Parathyroid adenoma (tissue), 2 donors: ENCODE measurements at regions not wholly inside any gene's neighbourhood (a gene's known extent, or its start where the extent isn't known, plus 50 kb on each side); places are given as distances from the start of the nearest gene placed in this dataset.

Source experiments
- H2AFZ ChIP-seq: fragments of 300-600 bp; sonication (generic); one replicate; pipeline ENCODE4 v1.7.0; 2017; ENCODE audit warnings: antibody characterized with exemption, mild to moderate bottlenecking
- H3K27ac ChIP-seq: fragments of 300-600 bp; sonication (generic); one replicate; pipeline ENCODE4 v1.7.0; 2017
- H3K27me3 ChIP-seq: fragments of 300-600 bp; sonication (generic); one replicate; pipeline ENCODE4 v1.7.0; 2017; ENCODE audit warnings: low read length; ENCODE audit not compliant: control insufficient read depth, insufficient read depth
- H3K36me3 ChIP-seq: fragments of 300-600 bp; sonication (generic); one replicate; pipeline ENCODE4 v1.7.0; 2017; ENCODE audit warnings: low read length; ENCODE audit not compliant: control insufficient read depth, insufficient read depth
- H3K4me1 ChIP-seq: fragments of 300-600 bp; sonication (generic); one replicate; pipeline ENCODE4 v1.7.0; 2017; ENCODE audit warnings: control low read depth
- H3K4me2 ChIP-seq: fragments of 300-600 bp; sonication (generic); one replicate; pipeline ENCODE4 v1.7.0; 2017; ENCODE audit warnings: low read length
- H3K4me3 ChIP-seq: fragments of 300-600 bp; sonication (generic); one replicate; pipeline ENCODE4 v1.7.0; 2017; ENCODE audit warnings: low read depth, low read length
- H3K79me2 ChIP-seq: fragments of 300-600 bp; sonication (generic); one replicate; pipeline ENCODE4 v1.7.0; 2017; ENCODE audit warnings: control low read depth
- H3K9ac ChIP-seq: fragments of 300-600 bp; sonication (generic); one replicate; pipeline ENCODE4 v1.7.0; 2017; ENCODE audit warnings: mild to moderate bottlenecking
- H3K9me3 ChIP-seq: fragments of 300-600 bp; sonication (generic); one replicate; pipeline ENCODE4 v1.7.0; 2017; ENCODE audit warnings: low read length; ENCODE audit not compliant: control insufficient read depth
- CTCF ChIP-seq: fragments of 300-600 bp; sonication (generic); IDR thresholded peaks from one replicate; pipeline ENCODE4 v1.7.0; 2017; ENCODE audit warnings: antibody characterized with exemption, mild to moderate bottlenecking
- donor health status: primary hyperparathyroidism.

- Histone ChIP-seq H3K9me3 (no peaks in the 10 kb centered on the region), H3K4me2 (no peak overlapping the region), H2AFZ (no peak overlapping the region), H3K27ac (no peak overlapping the region), H3K4me1 (no peaks in the 10 kb centered on the region), H3K4me3 (no peak overlapping the region), H3K9ac (no peak overlapping the region), H3K79me2 (no peaks in the 10 kb centered on the region), H3K36me3 (no peaks in the 10 kb centered on the region), H3K27me3 (no peaks in the 10 kb centered on the region)
- no peak for TF ChIP-seq CTCF
Observed at GRCh38 chr12:91582811-91583210, 400.2 kb upstream of the DCN start.

- Histone ChIP-seq H3K9me3 (no peaks in the 10 kb centered on the region), H3K27me3 (no peaks in the 10 kb centered on the region), H3K27ac (no peak overlapping the region), H3K4me3 (no peak overlapping the region), H3K4me2 (no peak overlapping the region), H3K36me3 (no peaks in the 10 kb centered on the region), H3K79me2 (no peaks in the 10 kb centered on the region), H2AFZ (peak overlapping the region; percentile 0), H3K4me1 (no peaks in the 10 kb centered on the region), H3K9ac (no peak overlapping the region)
- TF ChIP-seq CTCF = no peak
Observed at GRCh38 chr12:91579516-91580263, 397.1 kb upstream of the DCN start.

- H3K4me1 ChIP-seq = no peaks in the 10 kb centered on the region
- H3K9me3 ChIP-seq = no peaks in the 10 kb centered on the region
- H3K4me2 ChIP-seq = peak overlapping the region; percentile 69
- H3K79me2 ChIP-seq = no peaks in the 10 kb centered on the region
- H3K9ac ChIP-seq = no peak overlapping the region
- H3K27me3 ChIP-seq = no peaks in the 10 kb centered on the region
- no peak overlapping the region for H3K27ac ChIP-seq
- H3K36me3 ChIP-seq = no peaks in the 10 kb centered on the region
- H2AFZ ChIP-seq = peak overlapping the region; percentile 42
- peak overlapping the region; percentile 48 for H3K4me3 ChIP-seq
- peak; percentile 60 for TF ChIP-seq CTCF
Observed at GRCh38 chr12:91577586-91578539, 395.2 kb upstream of the DCN start.

GRCh38 chr12:91576432-91576831 lies 393.8 kb upstream of the DCN start:
- Histone ChIP-seq H3K4me2 (no peak overlapping the region), H3K9ac (no peak overlapping the region), H2AFZ (no peak overlapping the region), H3K4me3 (no peak overlapping the region), H3K36me3 (no peaks in the 10 kb centered on the region), H3K27ac (no peak overlapping the region), H3K9me3 (no peaks in the 10 kb centered on the region), H3K4me1 (no peaks in the 10 kb centered on the region), H3K27me3 (no peaks in the 10 kb centered on the region), H3K79me2 (no peaks in the 10 kb centered on the region)
- no peak for TF ChIP-seq CTCF
